GM21825 (cell line): ENCODE measurements at regions not wholly inside any gene's neighbourhood (a gene's known extent, or its start where the extent isn't known, plus 50 kb on each side); places are given as distances from the start of the nearest gene placed in this dataset.
"Not testable (repeated sequence)": the region's sequence is repeated elsewhere in the genome, so short reads cannot be mapped to it uniquely, and the experiment has no call there.

Experiments used
- ATAC-seq: cut with Tn5 transposase; IDR thresholded peaks from one replicate; pipeline ENCODE4 v1.9.1; 2021; ENCODE audit warnings: mild to moderate bottlenecking, moderate library complexity; ENCODE audit not compliant: unreplicated experiment

- no peak for ATAC-seq
These were observed 479.0 kb downstream of the RAP2B start for GRCh38 chr3:153640689-153641665.

GRCh38 chr3:153642576-153642975, 478.6 kb upstream of the ARHGEF26 start:
- not testable (repeated sequence) for ATAC-seq

GRCh38 chr3:153643471-153643870, 477.7 kb upstream of the ARHGEF26 start:
- not testable (repeated sequence) for ATAC-seq

- no peak for ATAC-seq
These were observed 471.8 kb upstream of the ARHGEF26 start for GRCh38 chr3:153649286-153649839.

- ATAC-seq: no peak
These were observed 469.1 kb upstream of the ARHGEF26 start for GRCh38 chr3:153652076-153652475.

- ATAC-seq: no peak
These were observed 464.1 kb upstream of the ARHGEF26 start for GRCh38 chr3:153657046-153657445.

GRCh38 chr3:153657461-153657860, 463.7 kb upstream of the ARHGEF26 start:
- ATAC-seq: no peak

GRCh38 chr3:153658136-153658535, 463.1 kb upstream of the ARHGEF26 start:
- ATAC-seq: no peak

GRCh38 chr3:153666991-153667740, 454.0 kb upstream of the ARHGEF26 start:
- ATAC-seq: no peak

- ATAC-seq: no peak
These were observed 451.7 kb upstream of the ARHGEF26 start for GRCh38 chr3:153669527-153669926.

GRCh38 chr3:153670577-153670976, 450.6 kb upstream of the ARHGEF26 start:
- no peak for ATAC-seq

GRCh38 chr3:153673853-153674252, 447.3 kb upstream of the ARHGEF26 start:
- no peak for ATAC-seq

- ATAC-seq: no peak
These were observed 441.5 kb upstream of the ARHGEF26 start for GRCh38 chr3:153679714-153680113.

GRCh38 chr3:153680526-153680925, 440.7 kb upstream of the ARHGEF26 start:
- no peak for ATAC-seq

- no peak for ATAC-seq
These were observed 440.1 kb upstream of the ARHGEF26 start for GRCh38 chr3:153681057-153681456.

GRCh38 chr3:153688301-153689120, 432.7 kb upstream of the ARHGEF26 start:
- ATAC-seq: no peak

- no peak for ATAC-seq
These were observed 428.0 kb upstream of the ARHGEF26 start for GRCh38 chr3:153693207-153693606.

GRCh38 chr3:153702106-153702505, 419.1 kb upstream of the ARHGEF26 start:
- ATAC-seq: no peak

- ATAC-seq: no peak
These were observed 417.1 kb upstream of the ARHGEF26 start for GRCh38 chr3:153704115-153704514.

- no peak for ATAC-seq
These were observed 414.5 kb upstream of the ARHGEF26 start for GRCh38 chr3:153706706-153707105.

GRCh38 chr3:153714016-153714415, 407.2 kb upstream of the ARHGEF26 start:
- no peak for ATAC-seq
